ENCODE measurements at regions not wholly inside any gene's neighbourhood (a gene's known extent, or its start where the extent isn't known, plus 50 kb on each side); places are given as distances from the start of the nearest gene placed in this dataset.

GRCh38 chr5:124229352-124229751, 517.1 kb downstream of the ZNF608 start:
- no peak for DNase-seq (ENCODE audit: low spot score, unreplicated experiment)
- Mint-ChIP-seq H3K27me3 (no peaks in the 10 kb centered on the region), H3K27ac (no peak overlapping the region), H3K4me3 (ENCODE audit: low read depth) (no peak overlapping the region), H3K4me1 (ENCODE audit: low read depth) (peaks cover 23% of the 10 kb centered on the region), H3K36me3 (ENCODE audit: insufficient read depth) (no peaks in the 10 kb centered on the region), H3K9me3 (ENCODE audit: low read depth) (peaks cover 12% of the 10 kb centered on the region)
- no peak for TF ChIP-seq CTCF (IDR thresholded peaks at IDR 0.05; ENCODE audit: unreplicated experiment)

GRCh38 chr5:124227914-124228313, 518.5 kb downstream of the ZNF608 start:
- Mint-ChIP-seq H3K27me3 (no peaks in the 10 kb centered on the region), H3K4me1 (ENCODE audit: low read depth) (peaks cover 10% of the 10 kb centered on the region), H3K36me3 (ENCODE audit: insufficient read depth) (no peaks in the 10 kb centered on the region), H3K9me3 (ENCODE audit: low read depth) (peaks cover 12% of the 10 kb centered on the region), H3K27ac (no peak overlapping the region), H3K4me3 (ENCODE audit: low read depth) (no peak overlapping the region)
- no peak for DNase-seq (ENCODE audit: low spot score, unreplicated experiment)
- no peak for TF ChIP-seq CTCF (IDR thresholded peaks at IDR 0.05; ENCODE audit: unreplicated experiment)

GRCh38 chr5:124220418-124220817, 526.0 kb downstream of the ZNF608 start:
- peaks cover 19% of the 10 kb centered on the region for H3K9me3 Mint-ChIP-seq (ENCODE audit: low read depth)
- H3K4me1 Mint-ChIP-seq (ENCODE audit: low read depth), result no peaks in the 10 kb centered on the region
- no peak overlapping the region for H3K27ac Mint-ChIP-seq
- H3K36me3 Mint-ChIP-seq (ENCODE audit: insufficient read depth), result peaks cover 2% of the 10 kb centered on the region
- H3K27me3 Mint-ChIP-seq, result no peaks in the 10 kb centered on the region
- H3K4me3 Mint-ChIP-seq (ENCODE audit: low read depth), result no peak overlapping the region
- no peak for TF ChIP-seq CTCF (IDR thresholded peaks at IDR 0.05; ENCODE audit: unreplicated experiment)
- no peak for DNase-seq (ENCODE audit: low spot score, unreplicated experiment)

- TF ChIP-seq CTCF (IDR thresholded peaks at IDR 0.05; ENCODE audit: unreplicated experiment), result no peak
- no peak overlapping the region for H3K4me3 Mint-ChIP-seq (ENCODE audit: low read depth)
- H3K9me3 Mint-ChIP-seq (ENCODE audit: low read depth), result peaks cover 18% of the 10 kb centered on the region
- H3K27me3 Mint-ChIP-seq, result no peaks in the 10 kb centered on the region
- peaks cover 8% of the 10 kb centered on the region for H3K36me3 Mint-ChIP-seq (ENCODE audit: insufficient read depth)
- no peak overlapping the region for H3K27ac Mint-ChIP-seq
- no peaks in the 10 kb centered on the region for H3K4me1 Mint-ChIP-seq (ENCODE audit: low read depth)
- no peak for DNase-seq (ENCODE audit: low spot score, unreplicated experiment)
Measured at GRCh38 chr5:124212934-124213333, 533.5 kb downstream of the ZNF608 start.

GRCh38 chr5:124210111-124210910, 536.1 kb downstream of the ZNF608 start:
- DNase-seq (ENCODE audit: low spot score, unreplicated experiment), result no peak
- Mint-ChIP-seq H3K36me3 (ENCODE audit: insufficient read depth) (peaks cover 7% of the 10 kb centered on the region), H3K27me3 (no peaks in the 10 kb centered on the region), H3K9me3 (ENCODE audit: low read depth) (peaks cover 13% of the 10 kb centered on the region), H3K4me1 (ENCODE audit: low read depth) (peaks cover 6% of the 10 kb centered on the region), H3K4me3 (ENCODE audit: low read depth) (no peak overlapping the region), H3K27ac (no peak overlapping the region)
- TF ChIP-seq CTCF (IDR thresholded peaks at IDR 0.05; ENCODE audit: unreplicated experiment), result no peak
